IPS-NIHi7 (cell line): ENCODE measurements at regions not wholly inside any gene's neighbourhood (a gene's known extent, or its start where the extent isn't known, plus 50 kb on each side); places are given as distances from the start of the nearest gene placed in this dataset.

ENCODE experiments used
- DNase-seq: peaks from one replicate; pipeline ENCODE4 v3.0.0; 2012; ENCODE audit warnings: mixed read lengths; ENCODE audit errors: extremely low spot score

DNA sequence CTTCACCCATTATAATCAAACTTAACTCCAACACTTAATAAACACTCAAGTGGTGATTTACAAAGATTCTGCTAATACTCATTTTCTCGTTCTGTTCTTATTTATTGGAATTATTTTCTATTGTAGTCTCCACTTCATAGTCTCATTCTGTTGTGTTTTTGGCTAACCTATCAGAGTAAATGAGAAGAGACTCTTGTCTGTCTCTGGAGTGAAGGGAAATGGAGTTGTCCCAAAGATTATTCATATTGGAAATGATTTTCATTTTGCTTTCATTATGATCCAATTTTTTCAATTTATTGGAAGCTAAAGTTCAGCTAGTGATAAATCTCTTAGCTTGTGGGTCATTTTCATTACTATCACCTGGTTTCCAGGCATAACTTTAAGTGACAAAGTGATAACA is 454.9 kb upstream of the JAG1 start:
- no peak for DNase-seq

DNA sequence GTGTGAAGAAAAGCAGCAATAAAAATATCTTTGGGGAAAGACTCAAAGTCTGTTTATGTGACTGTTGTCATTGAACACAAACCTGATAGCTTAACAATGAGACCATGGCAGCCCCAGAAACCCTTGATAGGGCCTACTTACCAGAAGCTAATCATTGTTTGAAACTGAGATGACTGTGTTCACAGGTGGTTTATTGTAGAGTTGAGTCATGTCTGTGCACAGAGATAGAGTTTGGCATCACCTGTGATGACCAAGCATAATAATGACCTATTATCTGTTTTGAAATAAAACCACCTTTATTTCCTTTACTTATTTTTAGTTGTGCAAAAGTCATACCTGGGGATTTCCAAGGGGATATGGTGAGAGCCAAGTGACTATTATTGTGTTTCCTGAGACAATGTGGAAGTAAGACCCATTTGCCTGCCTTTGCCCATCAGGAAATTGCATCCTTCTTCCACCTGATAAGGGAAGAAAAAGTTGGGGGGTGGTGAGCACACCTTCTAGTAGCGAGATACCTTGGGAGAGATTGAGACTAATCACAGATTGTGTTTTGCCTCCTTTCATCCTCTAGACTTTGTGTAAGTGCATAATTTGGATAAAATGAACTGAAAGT is 456.9 kb upstream of the JAG1 start:
- no peak for DNase-seq

DNA sequence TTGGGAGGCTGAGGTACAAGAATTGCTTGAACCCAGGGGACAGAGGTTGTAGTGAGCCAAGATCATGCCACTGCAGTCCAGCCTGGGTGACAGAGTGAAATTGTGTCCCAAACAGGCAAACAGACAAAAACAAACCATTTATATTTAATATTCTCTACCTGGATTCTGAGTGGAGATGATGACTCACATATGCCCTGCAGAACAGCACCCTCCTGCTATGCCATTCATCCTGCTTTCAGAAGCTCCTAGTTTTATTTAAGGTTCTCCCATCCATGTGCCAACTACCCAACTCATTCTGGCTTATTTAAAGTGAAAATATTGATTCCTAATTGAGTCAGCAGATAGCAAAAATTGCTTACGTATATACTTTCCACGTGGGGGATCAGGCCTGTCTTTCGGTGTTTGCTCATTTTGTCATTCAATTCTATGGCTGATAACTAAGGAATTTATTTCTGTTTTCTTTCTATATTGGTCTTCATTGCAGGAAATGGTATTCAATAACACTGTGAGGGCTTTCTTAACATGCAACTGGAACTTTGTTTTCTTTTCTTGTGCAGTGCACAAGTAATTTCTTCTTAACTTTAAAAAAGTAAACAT is 459.1 kb upstream of the JAG1 start:
- no peak for DNase-seq

DNA sequence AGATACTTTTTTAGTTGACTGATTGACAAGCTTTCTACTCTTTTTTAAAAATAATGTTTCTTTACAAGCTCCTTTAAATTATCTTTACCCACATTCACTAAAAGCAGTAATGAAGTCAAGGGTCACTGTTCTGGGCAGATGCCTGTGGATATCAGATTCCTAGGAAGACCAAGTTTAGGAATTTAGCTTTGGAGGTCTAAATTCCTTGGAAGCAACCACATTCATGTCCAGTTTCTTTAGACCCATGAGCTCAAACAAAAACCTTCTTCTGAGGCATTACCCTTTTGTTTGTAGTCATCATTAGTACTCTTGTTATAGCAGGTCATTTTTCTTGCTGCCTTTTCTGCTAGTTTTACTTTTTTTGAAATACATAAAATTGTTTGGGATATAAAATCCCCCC is 462.9 kb upstream of the JAG1 start:
- no peak for DNase-seq

DNA sequence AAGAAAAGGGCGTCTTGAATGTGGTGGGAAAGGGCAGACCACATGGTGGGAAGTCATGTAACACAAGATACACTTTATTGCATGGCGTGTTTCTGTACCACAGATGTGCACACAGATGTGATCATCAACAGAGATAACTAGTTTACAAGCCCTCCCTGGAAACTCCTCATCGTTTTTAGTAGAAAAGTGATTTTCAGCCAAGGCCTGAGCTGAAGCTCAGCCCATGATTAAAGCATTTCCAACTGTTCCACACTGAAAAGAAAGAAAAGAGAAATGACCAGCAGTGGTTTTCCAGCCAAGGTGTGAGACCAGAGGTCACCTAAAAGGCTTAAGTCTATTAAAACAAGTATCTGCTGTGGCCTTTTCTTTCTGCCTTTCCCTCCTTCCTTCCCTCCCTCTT is 463.9 kb upstream of the JAG1 start:
- no peak for DNase-seq

DNA sequence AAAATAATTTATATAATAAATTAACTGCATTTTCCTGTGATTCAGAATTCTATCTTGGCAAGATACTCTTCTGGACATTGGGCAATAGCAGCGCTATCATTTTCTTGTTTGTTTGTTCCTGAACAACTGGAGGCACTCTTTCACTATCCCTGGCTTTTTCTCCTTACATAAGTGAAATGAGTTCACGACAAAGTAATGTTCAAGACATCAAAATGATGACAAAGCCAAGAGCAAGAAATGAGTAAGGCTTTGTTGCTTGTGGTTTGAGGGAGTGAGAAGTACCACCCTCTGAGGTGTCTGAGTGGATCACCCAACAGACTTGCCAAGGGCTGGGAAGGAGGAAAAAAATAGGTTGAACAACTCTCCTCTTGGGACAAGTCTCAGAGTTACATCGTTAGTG is 466.6 kb upstream of the JAG1 start:
- DNase-seq = no peak

DNA sequence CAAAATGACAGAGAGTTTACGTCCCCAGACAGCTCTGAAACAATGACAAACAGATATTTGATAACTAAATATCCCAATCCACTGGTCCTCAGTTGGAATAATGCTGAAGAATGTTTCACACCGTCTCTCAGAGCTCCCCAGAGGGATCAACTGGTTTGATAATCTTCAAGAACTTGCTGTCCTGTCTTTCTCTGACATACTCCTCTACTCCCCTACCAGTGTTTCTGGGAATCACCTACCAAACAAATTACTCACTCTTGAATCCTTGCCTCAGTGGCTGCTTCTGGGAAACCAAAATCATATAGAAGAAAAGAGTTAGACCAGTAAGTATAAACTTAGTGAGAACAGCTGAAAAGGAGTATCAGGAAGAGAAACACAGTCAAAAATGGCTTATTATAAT is 469.7 kb upstream of the JAG1 start:
- no peak for DNase-seq

DNA sequence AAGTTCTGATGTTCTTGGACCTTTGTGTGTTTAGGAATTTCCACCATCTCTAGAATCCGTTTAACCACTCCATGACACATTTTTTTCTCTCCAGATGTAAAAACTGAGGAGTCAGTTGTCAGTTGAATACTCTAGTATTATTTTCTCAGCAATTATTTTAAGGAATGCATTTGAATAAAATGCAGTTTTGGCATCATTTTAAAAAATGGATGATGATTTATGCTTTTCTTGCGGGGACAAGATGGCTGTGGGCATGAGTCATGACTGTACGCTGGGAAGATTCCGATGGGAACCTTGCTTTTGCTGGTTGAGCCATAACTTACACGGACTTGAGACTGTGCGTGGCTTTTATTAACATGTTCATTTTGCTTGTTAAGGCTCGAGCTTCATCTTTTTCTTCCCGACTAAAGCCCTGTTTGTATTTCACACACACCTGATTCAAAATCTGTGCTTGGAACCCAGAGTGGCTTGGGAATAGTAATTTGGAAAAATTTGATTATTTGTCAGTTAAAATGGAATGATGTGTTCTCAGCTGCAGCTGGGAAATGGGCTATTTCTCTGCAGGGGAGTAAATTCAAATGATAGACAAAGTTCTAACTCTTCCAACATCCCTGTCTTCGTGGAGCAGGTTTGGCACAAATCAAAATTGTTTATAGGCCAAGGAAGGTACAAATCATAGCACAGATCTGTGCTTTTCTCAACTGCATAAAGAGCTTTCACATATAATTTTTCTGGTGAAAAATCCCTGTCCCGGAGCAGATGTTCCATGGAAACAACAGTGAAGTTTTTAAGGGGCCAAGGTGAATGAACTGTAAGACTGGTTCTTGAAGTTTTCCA is 470.5 kb upstream of the JAG1 start:
- DNase-seq = no peak

DNA sequence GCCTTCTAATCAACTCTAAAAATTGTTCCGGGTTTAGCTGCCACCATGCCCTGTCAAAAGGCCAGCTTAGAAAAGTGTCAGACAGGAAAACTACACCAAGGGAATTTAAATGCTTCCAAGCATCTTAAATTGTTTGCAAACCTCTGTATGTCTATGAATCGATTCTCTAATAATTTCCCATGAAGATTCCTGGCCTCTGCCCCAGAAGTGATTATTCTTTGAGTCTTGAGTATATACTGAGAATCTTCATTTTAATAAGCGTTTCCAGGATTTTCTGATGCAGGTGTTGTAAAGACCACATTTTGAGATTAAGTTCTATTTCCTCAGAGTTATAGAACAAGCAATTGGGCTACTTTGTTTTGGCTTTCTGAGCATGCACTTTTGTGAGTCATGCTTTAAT is 471.8 kb upstream of the JAG1 start:
- no peak for DNase-seq

DNA sequence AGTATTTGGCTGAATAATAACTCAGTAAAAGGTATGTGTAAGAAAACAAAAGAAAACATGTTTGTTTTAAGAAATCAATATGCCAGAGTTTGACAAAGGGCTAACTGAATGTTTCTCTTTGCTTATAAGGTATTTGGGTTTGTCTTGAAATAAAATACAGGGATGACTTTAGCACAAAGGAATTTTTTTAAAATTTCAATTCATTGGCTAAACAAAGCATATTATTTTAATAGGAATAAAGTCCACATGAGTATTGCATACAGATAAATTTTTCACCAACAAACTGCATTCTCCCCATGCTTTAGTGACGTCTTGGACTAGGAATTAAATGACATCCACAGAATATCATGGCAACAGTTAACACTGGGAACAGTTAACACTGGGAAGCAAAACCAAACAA is 480.0 kb upstream of the JAG1 start:
- DNase-seq = no peak

DNA sequence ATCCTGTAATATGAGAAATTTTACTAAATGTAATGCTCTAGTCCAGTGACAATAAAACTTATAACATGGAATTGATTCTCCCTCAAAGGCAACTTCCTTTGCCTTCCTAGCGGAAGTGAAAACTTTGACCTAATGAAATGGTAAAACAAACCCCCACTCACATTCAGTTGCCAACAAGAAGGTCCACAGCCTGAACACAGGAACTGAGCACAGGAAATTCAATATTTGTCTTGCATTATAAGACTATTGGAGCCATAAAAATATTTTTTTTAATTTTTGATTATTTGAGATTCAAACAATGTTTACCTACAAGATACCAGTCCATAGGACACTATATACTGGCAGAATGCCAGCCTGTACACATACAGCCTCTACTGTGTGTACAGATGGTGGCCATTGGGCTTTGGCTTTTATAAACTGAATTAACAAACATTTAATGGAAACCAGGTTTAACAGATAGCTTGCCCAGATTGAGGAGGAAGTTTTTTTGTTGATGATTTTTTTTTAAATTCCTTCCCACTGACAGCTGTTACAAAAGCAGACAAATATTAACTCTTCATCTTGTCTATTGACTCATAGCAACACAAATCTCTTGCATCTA is 481.5 kb upstream of the JAG1 start:
- no peak for DNase-seq

DNA sequence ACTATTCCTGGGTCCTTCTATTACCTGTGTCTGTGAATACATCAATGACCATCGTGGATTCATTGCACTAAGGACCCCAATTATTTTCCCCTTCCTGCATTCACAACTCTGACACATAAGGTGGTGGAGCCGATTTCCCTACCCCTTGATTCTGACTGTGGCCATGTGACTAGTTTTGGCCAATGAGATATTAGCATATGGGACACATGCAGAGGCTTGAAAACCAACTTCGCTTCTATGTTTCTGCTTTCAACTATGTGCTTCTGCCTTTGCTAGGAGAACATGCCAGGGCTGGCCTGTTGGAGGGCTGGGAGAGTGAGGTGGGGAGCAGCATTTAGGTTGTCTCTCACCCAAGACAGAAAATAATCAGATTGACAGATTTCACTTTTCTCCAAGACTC is 483.1 kb upstream of the JAG1 start:
- no peak for DNase-seq

DNA sequence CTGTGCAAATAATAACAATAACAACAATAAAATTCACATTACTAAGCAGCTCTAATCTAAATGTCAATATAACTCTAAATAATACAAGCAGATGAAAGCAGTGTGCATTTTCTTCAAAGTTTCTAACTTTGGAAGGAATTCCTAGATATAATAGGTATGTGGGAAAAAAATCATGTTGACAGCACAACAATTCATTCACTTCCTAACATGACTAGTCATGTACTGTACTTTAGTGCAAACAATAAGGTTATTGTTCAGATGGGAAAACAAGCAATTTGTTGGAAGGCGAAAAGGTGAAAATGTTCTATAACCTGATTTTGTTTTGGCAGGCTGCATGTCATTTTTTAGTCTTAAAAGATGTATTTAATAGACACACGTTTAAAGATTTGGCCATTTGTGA is 484.3 kb upstream of the JAG1 start:
- DNase-seq = no peak

DNA sequence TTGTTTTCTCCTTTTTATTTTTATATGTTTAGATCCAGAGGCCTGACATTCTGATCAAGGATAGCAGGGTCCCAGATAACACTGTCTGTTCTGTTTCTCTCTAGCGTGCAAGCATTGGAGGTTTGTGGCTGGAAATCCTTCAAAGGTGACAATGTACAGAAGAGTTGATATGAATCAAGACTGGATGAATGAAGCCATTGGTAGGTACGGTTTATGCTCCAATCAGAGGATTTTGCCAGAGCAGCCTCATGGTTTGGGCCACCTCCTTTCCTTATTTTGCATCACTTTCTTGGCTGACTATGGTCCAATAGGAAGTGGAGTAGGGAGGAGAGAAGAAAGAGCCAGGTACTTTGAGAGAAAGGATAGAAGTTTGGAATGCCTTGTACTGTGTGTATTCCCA is 484.8 kb upstream of the JAG1 start:
- no peak for DNase-seq

DNA sequence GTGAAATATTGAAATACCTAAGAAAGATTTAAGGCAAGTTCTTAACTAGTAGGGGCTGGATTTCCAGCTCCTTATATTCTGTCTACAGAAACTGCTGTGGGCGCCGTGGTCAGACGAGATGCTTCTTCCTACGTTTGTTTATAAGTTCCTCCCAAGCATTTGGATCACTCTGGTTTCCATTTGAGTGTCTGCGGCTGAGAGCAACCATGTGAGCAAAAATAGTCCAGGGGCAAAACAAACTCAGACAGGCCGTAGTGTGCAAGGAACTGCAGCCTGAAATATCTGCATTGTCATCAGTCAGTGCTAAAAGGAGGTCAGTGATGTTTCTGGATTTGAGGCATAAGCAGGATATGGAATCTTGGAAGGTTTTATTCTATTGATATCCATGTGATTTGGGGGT is 485.9 kb upstream of the JAG1 start:
- DNase-seq = no peak

DNA sequence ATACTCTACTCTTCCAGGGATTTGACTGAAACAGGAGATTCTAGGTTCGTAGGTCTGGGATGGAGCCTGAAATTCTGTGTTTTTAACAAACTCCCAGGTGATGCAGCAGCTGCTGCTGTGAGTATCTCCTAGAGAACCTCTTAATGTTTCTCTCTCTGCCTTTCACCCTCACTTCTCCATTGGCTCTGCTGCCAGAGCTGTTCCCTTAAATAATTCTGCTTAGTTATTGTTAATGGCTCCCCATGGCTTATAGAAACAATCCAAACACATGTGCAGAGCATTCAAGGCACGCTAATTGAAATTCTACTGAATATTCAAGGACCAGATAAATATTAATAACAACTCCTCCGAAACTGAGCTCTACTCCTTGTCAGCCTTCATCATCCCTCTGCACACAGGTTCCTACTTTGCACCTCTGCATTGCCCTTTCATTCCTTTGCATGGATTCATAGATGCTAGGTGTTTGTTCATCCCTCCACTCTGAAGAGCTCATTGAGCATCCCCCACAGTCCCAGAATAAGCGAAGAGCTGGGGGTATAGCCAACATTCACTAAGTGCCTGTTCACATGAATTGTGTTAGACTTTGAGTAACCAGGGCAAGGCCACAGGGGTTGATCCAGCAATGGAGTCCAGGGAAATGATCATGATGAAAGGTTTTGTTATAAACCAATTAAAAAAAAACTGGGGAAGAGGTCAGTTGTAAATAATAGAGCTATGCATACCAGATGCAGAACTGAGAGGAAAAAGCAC is 488.4 kb upstream of the JAG1 start:
- no peak for DNase-seq

DNA sequence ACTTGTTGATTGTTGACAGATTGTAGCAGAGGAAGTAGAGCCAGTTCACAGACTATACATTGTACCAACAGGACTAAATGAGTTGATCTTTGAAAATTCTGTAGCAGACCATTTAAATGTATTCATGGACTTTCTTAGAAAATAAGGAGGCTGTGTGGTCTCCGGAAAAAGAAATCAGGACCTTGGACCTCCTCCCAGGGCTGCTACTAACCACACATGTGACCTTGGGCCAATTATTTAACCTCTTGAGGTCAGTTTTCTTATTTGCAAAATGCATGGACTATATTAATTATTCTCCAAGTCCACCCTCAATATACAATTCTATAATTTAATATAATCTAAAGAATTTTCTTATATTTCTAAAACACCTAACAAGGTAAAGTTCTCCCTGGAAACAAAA is 492.0 kb upstream of the JAG1 start:
- DNase-seq = no peak

DNA sequence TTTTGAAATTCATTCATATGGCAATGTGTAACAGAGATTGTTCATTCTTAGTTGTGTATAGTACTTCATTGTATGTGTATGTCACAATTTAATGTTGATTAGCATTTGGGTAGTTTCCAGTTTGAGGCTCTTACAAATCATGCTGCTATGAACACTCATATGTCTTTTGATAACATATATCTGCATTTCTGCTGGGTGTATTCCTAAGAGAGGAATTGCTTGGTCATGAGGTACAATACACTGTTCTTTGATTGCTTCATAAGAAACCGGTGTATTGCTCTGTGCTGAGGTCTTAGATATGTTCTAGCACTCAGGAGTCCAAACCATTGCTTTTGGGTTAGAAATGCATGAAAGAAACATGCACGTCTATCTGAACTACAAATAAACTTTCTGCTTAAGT is 492.9 kb upstream of the JAG1 start:
- no peak for DNase-seq

DNA sequence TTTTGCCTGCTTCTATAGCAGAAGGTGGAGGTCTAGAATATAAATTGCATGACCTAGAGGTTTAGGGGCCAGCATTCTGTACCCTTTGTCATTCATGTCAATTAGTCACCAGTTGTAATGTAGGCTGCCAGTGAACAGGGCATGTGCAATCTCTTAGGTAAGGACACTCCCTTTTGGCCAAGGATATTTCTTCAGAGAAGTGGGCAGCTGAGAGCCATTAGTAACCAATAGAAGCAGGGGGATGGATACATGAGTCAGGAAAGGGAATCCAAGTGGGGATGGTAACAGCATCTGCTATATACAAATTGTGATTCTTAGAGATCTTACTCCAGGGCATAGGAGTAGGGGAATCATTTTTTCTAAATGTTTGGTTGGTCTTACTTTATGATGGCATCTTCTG is 494.2 kb upstream of the JAG1 start:
- DNase-seq = no peak

DNA sequence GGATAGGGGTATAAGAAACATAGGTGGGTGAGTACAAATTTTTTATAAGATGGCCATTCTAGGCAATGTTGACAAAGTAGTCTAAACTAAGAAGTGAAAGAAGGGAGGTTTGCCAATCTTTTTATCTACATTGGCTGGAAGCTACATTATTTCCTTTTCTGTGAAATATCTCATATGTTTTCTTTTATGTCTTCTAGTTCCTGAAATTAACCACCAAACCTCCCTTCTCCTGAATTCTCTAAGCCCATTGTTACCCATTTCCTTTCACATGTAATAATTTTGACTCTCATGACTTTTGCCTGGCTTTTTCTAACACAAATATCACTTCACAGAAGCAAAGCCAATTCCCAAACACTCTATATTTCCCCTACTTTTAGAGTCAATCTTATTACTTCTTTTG is 496.2 kb upstream of the JAG1 start:
- DNase-seq = no peak

DNA sequence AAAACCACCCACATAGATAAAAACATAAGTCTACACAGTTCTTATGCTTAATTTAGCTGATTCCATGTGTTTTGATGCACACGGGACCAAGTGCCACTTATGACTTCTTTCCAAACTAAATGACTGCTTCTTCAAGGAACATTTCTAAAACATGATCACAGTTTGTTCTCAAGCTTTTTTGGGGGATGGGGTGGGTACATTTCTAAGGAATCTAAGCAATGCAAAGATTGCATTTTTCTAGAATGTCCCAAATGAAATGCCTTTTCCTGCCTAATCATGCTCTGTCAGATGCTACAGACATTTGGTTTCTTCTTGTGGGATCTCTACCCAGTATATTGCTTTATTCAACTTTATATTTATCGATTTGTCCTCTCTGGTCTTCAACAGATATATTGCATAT is 496.8 kb upstream of the JAG1 start:
- no peak for DNase-seq

DNA sequence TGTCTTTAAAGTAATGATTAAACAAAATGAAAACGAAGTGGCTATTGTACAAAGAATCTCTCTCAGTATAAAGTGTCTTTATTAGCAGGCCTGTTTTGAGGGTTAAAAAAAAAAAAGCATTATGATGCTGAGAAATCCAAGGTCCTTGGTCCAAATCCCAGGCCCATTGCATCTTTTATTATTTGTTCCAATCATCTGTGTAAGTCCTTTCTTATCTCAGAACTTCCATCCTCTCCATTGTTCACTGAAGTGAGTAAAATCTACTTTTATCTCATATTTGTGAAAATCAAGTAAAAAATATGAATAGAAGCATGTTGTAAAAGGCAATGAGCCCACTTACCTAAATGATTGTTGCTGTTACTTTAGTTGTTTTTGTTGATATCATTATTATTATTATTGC is 499.1 kb upstream of the JAG1 start:
- DNase-seq = no peak
